WTC11 (cell line): ENCODE measurements at regions not wholly inside any gene's neighbourhood (a gene's known extent, or its start where the extent isn't known, plus 50 kb on each side); places are given as distances from the start of the nearest gene placed in this dataset.

Experiments
- ATAC-seq: fragments of 200-7000 bp; cut with Tn5 transposase; 2 replicates; pipeline ENCODE4 v1.10.0; 2021; ENCODE audit warnings: mild to moderate bottlenecking, moderate library complexity
- CTCF ChIA-PET: fragments of 300-600 bp; sonication (Branson Sonifier 250); formaldehyde crosslinking; loops from one replicate; lab custom pipeline; 2021; ENCODE audit warnings: antibody characterized with exemption; lab: Charles Lee
- POLR2A ChIA-PET: fragments of 350-600 bp; sonication (Branson Sonifier 250); formaldehyde crosslinking; loops from one replicate; lab custom pipeline; 2021; ENCODE audit warnings: antibody characterized with exemption; lab: Charles Lee
- DNase-seq: peaks from one replicate; pipeline ENCODE4 v3.0.0; 2021; ENCODE audit warnings: low spot score
- H3K27ac Mint-ChIP-seq: 2 replicates; pipeline ENCODE4 v1.8.0; 2021; ENCODE audit warnings: mixed read lengths
- H3K27me3 Mint-ChIP-seq: 2 replicates; pipeline ENCODE4 v1.8.0; 2021; ENCODE audit warnings: low read depth, mild to moderate bottlenecking, moderate library complexity, mixed read lengths
- H3K36me3 Mint-ChIP-seq: 2 replicates; pipeline ENCODE4 v1.8.0; 2021; ENCODE audit warnings: mixed read lengths
- H3K4me1 Mint-ChIP-seq: 2 replicates; pipeline ENCODE4 v1.8.0; 2022; ENCODE audit warnings: mixed read lengths
- H3K4me3 Mint-ChIP-seq: 2 replicates; pipeline ENCODE4 v1.8.0; 2021; ENCODE audit warnings: mild to moderate bottlenecking, moderate library complexity, mixed read lengths
- H3K9me3 Mint-ChIP-seq: 2 replicates; pipeline ENCODE4 v1.8.0; 2021; ENCODE audit warnings: mixed read lengths
- AR ChIP-seq: fragments of 250-450 bp; sonication (Bioruptor Pico); IDR thresholded peaks from 2 replicates; pipeline ENCODE4 v1.9.0; 2021; ENCODE audit warnings: mild to moderate bottlenecking
- ATF1 ChIP-seq: sonication (generic); formaldehyde crosslinking; IDR thresholded peaks from 2 replicates; pipeline ENCODE4 v1.8.1; 2023; ENCODE audit warnings: mild to moderate bottlenecking, moderate library complexity, missing genetic modification reagents
- ATF2 ChIP-seq: sonication (generic); formaldehyde crosslinking; IDR thresholded peaks from 2 replicates; pipeline ENCODE4 v1.8.1; 2022; ENCODE audit warnings: low read depth, missing genetic modification reagents, borderline replicate concordance
- CDX4 ChIP-seq: fragments of 250-450 bp; sonication (Bioruptor Pico); IDR thresholded peaks from 2 replicates; pipeline ENCODE4 v1.9.0; 2021; ENCODE audit warnings: moderate library complexity, mild to moderate bottlenecking, inconsistent platforms, borderline replicate concordance
- CREM ChIP-seq: sonication (generic); formaldehyde crosslinking; IDR thresholded peaks from 2 replicates; pipeline ENCODE4 v1.8.1; 2022; ENCODE audit warnings: mild to moderate bottlenecking, missing genetic modification reagents, moderate library complexity
- CTCF ChIP-seq: fragments of 200-600 bp; IDR thresholded peaks from 2 replicates; pipeline ENCODE4 v1.8.0; 2022; ENCODE audit warnings: antibody characterized with exemption
- E2F1 ChIP-seq: sonication (generic); formaldehyde crosslinking; IDR thresholded peaks from 2 replicates; pipeline ENCODE4 v1.8.0; 2022; ENCODE audit warnings: mild to moderate bottlenecking, missing genetic modification reagents
- ELF4 ChIP-seq: sonication (generic); formaldehyde crosslinking; IDR thresholded peaks from 2 replicates; pipeline ENCODE4 v1.8.1; 2022; ENCODE audit warnings: low read depth, mild to moderate bottlenecking, moderate library complexity, missing genetic modification reagents
- ESRRA ChIP-seq: sonication (generic); formaldehyde crosslinking; IDR thresholded peaks from 2 replicates; pipeline ENCODE4 v1.8.1; 2022; ENCODE audit warnings: mild to moderate bottlenecking, missing genetic modification reagents, borderline replicate concordance
- FOXP4 ChIP-seq: sonication (generic); formaldehyde crosslinking; IDR thresholded peaks from 2 replicates; pipeline ENCODE4 v1.8.0; 2022; ENCODE audit warnings: mild to moderate bottlenecking, missing genetic modification reagents
- HMGA2 ChIP-seq: fragments of 250-450 bp; sonication (Bioruptor Pico); IDR thresholded peaks from 2 replicates; pipeline ENCODE4 v1.4.0; 2021; ENCODE audit warnings: mild to moderate bottlenecking, moderate library complexity
- JUN ChIP-seq: sonication (generic); formaldehyde crosslinking; IDR thresholded peaks from 2 replicates; pipeline ENCODE4 v1.8.0; 2023; ENCODE audit warnings: mild to moderate bottlenecking, missing genetic modification reagents
- MYBL2 ChIP-seq: sonication (generic); formaldehyde crosslinking; IDR thresholded peaks from 2 replicates; pipeline ENCODE4 v1.8.1; 2023; ENCODE audit warnings: mild to moderate bottlenecking, moderate library complexity, missing genetic modification reagents
- NFYB ChIP-seq: sonication (generic); formaldehyde crosslinking; conservative IDR thresholded peaks from 2 replicates; pipeline ENCODE4 v1.8.0; 2022; ENCODE audit warnings: low read depth, missing genetic modification reagents
- OVOL2 ChIP-seq: fragments of 250-450 bp; sonication (Bioruptor Pico); IDR thresholded peaks from 2 replicates; pipeline ENCODE4 v1.9.0; 2021; ENCODE audit warnings: mild to moderate bottlenecking, borderline replicate concordance
- PRRX2 ChIP-seq: fragments of 250-450 bp; sonication (Bioruptor Pico); IDR thresholded peaks from 2 replicates; pipeline ENCODE4 v1.8.0; 2021; ENCODE audit warnings: mild to moderate bottlenecking
- RELA ChIP-seq: sonication (generic); formaldehyde crosslinking; IDR thresholded peaks from 2 replicates; pipeline ENCODE4 v1.8.1; 2022; ENCODE audit warnings: missing genetic modification reagents, mild to moderate bottlenecking, borderline replicate concordance
- SMAD3 ChIP-seq: sonication (generic); formaldehyde crosslinking; IDR thresholded peaks from 2 replicates; pipeline ENCODE4 v1.8.0; 2022; ENCODE audit warnings: missing genetic modification reagents, mild to moderate bottlenecking, borderline replicate concordance
- SMAD4 ChIP-seq: sonication (generic); formaldehyde crosslinking; IDR thresholded peaks from 2 replicates; pipeline ENCODE4 v1.8.0; 2022; ENCODE audit warnings: mild to moderate bottlenecking, missing genetic modification reagents
- TEAD1 ChIP-seq: sonication (generic); formaldehyde crosslinking; IDR thresholded peaks from 2 replicates; pipeline ENCODE4 v1.8.0; 2022; ENCODE audit warnings: mild to moderate bottlenecking, missing genetic modification reagents
- ZBTB21 ChIP-seq: sonication (generic); formaldehyde crosslinking; IDR thresholded peaks from 2 replicates; pipeline ENCODE4 v1.8.1; 2023; ENCODE audit warnings: mild to moderate bottlenecking, missing genetic modification reagents, borderline replicate concordance
- ZNF263 ChIP-seq: sonication (generic); formaldehyde crosslinking; IDR thresholded peaks from 2 replicates; pipeline ENCODE4 v1.8.1; 2022; ENCODE audit warnings: low read depth, mild to moderate bottlenecking, moderate library complexity, missing genetic modification reagents
- ZNF396 ChIP-seq: fragments of 250-450 bp; sonication (Bioruptor Pico); IDR thresholded peaks from 2 replicates; pipeline ENCODE4 v1.8.0; 2021; ENCODE audit warnings: mild to moderate bottlenecking, moderate library complexity, borderline replicate concordance

- POLR2A ChIA-PET = no interaction called here
- no peaks in the 10 kb centered on the region for H3K27me3 Mint-ChIP-seq
- no peak for DNase-seq
- peaks cover 27% of the 10 kb centered on the region for H3K4me1 Mint-ChIP-seq
- TF ChIP-seq ZBTB21 = no peak
- no peak for TF ChIP-seq NFYB (CRISPR knock-in tag)
- no peak for TF ChIP-seq MYBL2 (CRISPR knock-in tag)
- TF ChIP-seq FOXP4 = no peak
- TF ChIP-seq, all 79 proteins: peak for 0
- H3K27ac Mint-ChIP-seq = no peak overlapping the region
- no peaks in the 10 kb centered on the region for H3K36me3 Mint-ChIP-seq
- ATAC-seq = no peak
- CTCF ChIA-PET = no interaction called here
- no peak overlapping the region for H3K4me3 Mint-ChIP-seq
- H3K9me3 Mint-ChIP-seq = peaks cover 6% of the 10 kb centered on the region; the same call in 1 of the 2 replicates
Observed at GRCh38 chr1:94739521-94740061, 80.6 kb upstream of the SLC44A3 start.

GRCh38 chr1:94738371-94738770 is 81.8 kb upstream of the SLC44A3 start:
- Mint-ChIP-seq H3K27me3 (no peaks in the 10 kb centered on the region), H3K27ac (no peak overlapping the region), H3K4me3 (no peak overlapping the region), H3K36me3 (no peaks in the 10 kb centered on the region), H3K4me1 (peaks cover 39% of the 10 kb centered on the region), H3K9me3 (peaks cover 7% of the 10 kb centered on the region; the same call in 1 of the 2 replicates)
- POLR2A ChIA-PET = no interaction called here
- CTCF ChIA-PET = no interaction called here
- TF ChIP-seq RELA (CRISPR knock-in tag) (no peak), TEAD1 (CRISPR knock-in tag) (no peak), ATF1 (CRISPR knock-in tag) (no peak), ZNF263 (no peak), ATF2 (CRISPR knock-in tag) (no peak), OVOL2 (CRISPR knock-in tag) (no peak), AR (CRISPR knock-in tag) (no peak), CTCF (no peak), ELF4 (CRISPR knock-in tag) (no peak), HMGA2 (CRISPR knock-in tag) (no peak), ESRRA (CRISPR knock-in tag) (no peak), SMAD3 (CRISPR knock-in tag) (no peak), E2F1 (CRISPR knock-in tag) (no peak), JUN (CRISPR knock-in tag) (no peak), ZBTB21 (no peak), CDX4 (CRISPR knock-in tag) (no peak), SMAD4 (CRISPR knock-in tag) (no peak), ZNF396 (CRISPR knock-in tag) (no peak), CREM (CRISPR knock-in tag) (no peak), PRRX2 (CRISPR knock-in tag) (no peak)
- no peak for ATAC-seq
- DNase-seq = no peak
